GM08714 (cell line): ENCODE measurements at regions not wholly inside any gene's neighbourhood (a gene's known extent, or its start where the extent isn't known, plus 50 kb on each side); places are given as distances from the start of the nearest gene placed in this dataset.

Experiments
- H3K4me3 ChIP-seq: fragments of 200-500 bp; sonication (Bioruptor generic); 2 replicates; pipeline ENCODE4 v1.5.1; 2014; ENCODE audit warnings: mild to moderate bottlenecking, low read length, inconsistent platforms
- ZNF274 ChIP-seq: IDR thresholded peaks from 2 replicates; pipeline ENCODE4 v1.6.1; 2012; ENCODE audit warnings: mild to moderate bottlenecking, low read depth, low read length

DNA sequence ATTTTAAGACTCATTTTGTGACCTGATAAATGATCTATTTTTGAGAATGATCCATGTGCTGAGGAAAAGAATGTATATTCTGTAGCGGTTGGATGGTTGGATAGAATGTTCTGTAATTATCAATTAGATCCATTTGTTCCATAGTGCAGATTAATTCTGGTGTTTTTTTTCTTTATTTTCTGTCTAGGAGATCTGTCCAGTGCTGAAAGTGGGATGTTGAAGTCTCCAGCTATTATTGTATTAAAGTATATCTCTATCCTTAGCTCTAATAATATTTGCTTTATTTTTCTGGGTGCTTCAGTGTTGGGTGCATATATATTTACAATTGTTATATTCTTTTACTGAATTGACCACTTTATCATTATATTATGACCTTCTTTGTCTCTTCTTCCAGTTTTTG is 1344.9 kb upstream of the TENM3 start:
- no peak overlapping the region for H3K4me3 ChIP-seq
- TF ChIP-seq ZNF274 = no peak

DNA sequence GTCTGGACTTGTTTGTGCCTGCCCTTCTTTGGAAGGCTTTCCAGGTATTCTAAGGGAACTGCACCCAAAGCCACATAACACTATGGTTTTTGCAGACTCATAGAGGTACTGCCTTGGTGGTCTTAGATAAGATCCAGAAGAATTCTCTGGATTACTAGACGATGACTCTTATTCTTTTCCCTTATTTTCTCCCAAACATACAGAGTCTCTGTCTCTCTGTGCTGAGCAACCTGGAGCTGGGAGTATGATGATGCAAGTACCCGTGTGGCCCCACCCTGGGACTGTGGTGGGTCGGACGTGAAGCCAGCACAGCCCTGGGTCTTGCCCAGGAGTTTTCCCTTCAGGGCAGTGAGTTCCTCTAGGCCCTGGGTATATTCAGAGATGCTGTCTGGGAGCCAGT is 1342.4 kb upstream of the TENM3 start:
- H3K4me3 ChIP-seq = no peak overlapping the region
- no peak for TF ChIP-seq ZNF274

DNA sequence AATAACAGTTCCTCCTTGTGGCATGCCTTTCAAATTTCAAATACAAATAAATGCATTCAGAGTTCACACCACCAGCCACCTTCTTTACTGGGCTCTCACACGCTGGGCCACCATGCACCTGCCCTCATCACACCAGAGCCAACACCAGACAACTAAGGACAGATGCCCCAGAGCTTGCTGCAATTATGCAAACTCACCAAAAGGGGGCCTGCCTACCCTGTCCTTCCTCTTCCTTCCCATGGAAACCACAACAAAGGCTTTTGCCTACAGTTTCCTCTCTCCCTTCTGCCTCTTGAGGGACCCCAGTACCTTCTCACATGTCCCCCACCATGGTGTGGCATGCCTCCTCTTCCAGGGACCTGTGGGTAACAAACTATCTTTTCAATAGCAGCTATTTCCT is 1333.9 kb upstream of the TENM3 start:
- no peak for TF ChIP-seq ZNF274
- H3K4me3 ChIP-seq = no peak overlapping the region

DNA sequence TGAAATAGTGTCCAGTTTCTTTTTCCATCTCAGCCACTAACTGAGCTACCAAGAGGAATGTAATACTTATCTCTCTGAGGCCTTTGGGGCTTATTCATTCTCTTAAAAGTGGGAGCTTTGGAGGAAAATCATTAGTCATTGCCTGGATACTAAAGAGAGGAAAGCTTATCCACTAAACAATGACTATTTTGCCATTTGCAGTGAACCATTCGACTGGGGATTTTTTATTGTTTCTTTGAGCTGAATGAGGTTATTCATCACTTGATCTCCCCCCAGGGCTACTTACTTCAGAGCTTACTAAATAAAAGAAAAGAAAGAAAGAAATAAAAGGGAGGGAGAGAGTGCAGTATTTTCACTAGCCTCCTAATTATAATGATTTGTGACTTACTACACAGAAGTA is 1329.5 kb upstream of the TENM3 start:
- no peak overlapping the region for H3K4me3 ChIP-seq

GRCh38 chr4:180923486-180923885 is 1319.7 kb upstream of the TENM3 start:
- TF ChIP-seq ZNF274 = no peak

More for the DNA sequence above, 1329.5 kb upstream of the TENM3 start:
- no peak for TF ChIP-seq ZNF274

DNA sequence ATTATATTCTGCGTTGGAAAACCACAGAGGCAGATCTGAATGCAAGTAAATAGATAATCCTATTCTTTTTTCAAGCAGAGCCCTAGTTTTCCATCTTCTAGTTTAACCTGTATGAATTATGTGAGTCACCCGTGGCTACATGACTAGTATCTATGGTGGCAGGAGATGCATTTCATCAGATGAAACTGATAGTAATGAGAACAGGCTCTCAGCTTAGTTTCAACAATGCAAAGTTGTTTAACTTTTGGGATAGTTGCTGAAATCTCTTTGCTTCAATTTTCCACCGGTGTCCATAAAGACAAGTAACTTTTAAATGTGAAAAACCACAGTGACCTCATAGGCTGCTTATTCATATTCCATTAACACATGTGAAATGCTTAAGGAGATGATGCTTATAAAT is 1317.4 kb upstream of the TENM3 start:
- no peak for TF ChIP-seq ZNF274
- no peak overlapping the region for H3K4me3 ChIP-seq

More at GRCh38 chr4:180923486-180923885, 1319.7 kb upstream of the TENM3 start:
- no peak overlapping the region for H3K4me3 ChIP-seq

DNA sequence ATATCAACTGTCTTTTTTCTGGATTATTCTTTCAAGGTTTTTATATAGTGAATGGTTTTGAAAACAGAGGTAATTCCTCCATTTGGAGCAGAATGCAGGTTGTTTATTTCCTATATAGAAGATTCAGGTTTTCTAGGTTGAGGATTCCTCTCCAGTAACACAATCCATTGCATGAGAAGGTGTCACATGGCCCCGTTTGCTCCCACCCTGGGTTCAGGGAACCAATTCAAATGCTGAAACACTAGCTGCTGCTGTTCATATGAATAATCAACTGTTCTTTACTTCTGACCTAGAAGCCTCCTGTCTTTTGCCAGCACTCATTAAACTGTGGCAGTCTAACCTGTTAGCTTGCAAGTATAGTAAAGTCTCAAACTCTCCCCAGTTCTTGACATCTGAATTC is 1316.9 kb upstream of the TENM3 start:
- no peak for TF ChIP-seq ZNF274
- H3K4me3 ChIP-seq = no peak overlapping the region

- H3K4me3 ChIP-seq = no peak overlapping the region
- TF ChIP-seq ZNF274 = no peak
Measured at GRCh38 chr4:180932370-180933001, 1310.7 kb upstream of the TENM3 start.

DNA sequence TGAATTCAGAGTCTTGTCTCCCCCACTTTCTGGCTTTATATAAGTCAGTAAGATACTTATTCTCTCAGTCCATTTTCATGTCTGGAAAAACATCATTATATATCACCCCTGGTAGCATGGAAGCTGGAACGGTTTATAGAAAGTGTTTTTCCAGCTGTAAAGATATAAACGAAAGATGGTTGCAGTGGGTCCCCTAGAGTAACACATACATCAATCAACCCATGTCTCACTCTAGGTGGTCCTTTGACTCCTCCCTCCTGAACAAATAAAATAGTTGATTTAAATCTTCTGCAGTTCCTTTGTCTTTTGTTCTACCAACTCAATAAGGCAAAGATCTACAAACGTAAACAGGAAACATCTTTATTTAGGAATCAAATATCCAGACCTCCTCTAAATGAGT is 1306.1 kb upstream of the TENM3 start:
- no peak for TF ChIP-seq ZNF274
- no peak overlapping the region for H3K4me3 ChIP-seq

- H3K4me3 ChIP-seq = no peak overlapping the region
- TF ChIP-seq ZNF274 = no peak
Measured at GRCh38 chr4:180940680-180941079, 1302.5 kb upstream of the TENM3 start.

DNA sequence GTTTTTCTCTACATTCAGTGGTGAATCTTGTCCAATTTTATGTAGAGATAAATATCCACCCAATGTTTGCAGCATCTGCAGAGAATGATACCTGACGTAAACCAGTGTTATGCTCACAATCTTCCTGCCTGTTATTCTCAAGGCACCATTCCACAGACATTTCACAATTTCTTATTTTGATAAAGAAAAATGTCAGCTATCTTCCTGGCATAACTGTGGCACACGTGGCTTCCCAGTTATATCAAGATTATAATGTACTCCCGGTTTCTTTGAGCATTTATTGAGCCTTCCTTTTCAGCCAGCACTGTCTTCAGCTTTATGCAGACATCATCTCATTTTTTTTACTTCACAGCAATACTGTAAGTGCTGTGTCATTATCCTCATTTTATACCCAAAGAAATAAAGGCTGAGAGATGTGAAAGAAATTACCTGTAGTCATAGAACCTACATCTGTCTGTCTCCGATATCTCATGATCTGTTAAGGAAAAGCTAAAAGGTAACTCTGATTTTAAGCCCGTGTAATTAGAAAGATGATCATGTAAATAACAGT is 1300.8 kb upstream of the TENM3 start:
- no peak for TF ChIP-seq ZNF274
- no peak overlapping the region for H3K4me3 ChIP-seq

DNA sequence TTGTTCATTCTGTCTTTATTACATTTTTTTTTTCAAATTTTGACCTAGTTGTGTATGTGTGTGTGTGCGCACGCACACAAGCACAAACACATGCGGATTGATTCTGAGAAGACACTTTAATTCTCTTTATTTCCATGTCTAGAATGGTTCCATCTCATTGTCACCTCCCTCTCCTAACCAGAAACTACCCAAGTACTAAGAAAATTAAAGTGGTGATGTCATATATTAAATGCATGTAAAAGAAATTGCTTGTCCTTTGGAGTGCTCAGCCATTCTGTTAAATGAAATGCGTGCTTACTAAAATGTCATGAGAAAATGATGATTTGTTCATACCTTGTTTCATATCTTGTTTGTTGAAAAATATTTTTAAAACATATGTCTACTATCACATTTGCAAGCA is 1297.0 kb upstream of the TENM3 start:
- no peak for TF ChIP-seq ZNF274
- H3K4me3 ChIP-seq = no peak overlapping the region

- H3K4me3 ChIP-seq = no peak overlapping the region
- TF ChIP-seq ZNF274 = no peak
Measured at GRCh38 chr4:180947425-180947824, 1295.8 kb upstream of the TENM3 start.

GRCh38 chr4:180949424-180950213 is 1293.6 kb upstream of the TENM3 start:
- no peak overlapping the region for H3K4me3 ChIP-seq
- TF ChIP-seq ZNF274 = no peak

GRCh38 chr4:180950377-180950776 is 1292.8 kb upstream of the TENM3 start:
- TF ChIP-seq ZNF274 = no peak
- H3K4me3 ChIP-seq = no peak overlapping the region

DNA sequence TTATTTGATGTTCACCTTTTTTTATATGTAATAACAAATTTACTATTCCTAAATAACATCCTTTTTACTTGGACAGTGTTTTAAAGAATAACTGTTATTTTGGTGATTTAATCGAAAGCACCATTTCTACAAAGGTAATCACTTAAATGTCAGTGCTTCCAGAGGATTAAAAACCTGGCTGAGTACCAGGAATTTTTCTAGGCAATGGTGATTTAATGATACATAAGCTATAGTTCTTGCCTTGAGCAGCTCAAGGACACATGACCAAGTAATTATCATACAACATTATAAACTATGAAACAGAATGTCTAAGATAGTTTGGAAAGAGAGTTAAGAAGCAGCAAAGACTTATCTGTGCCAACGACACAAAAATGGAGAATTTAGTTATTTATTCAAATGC is 1291.9 kb upstream of the TENM3 start:
- TF ChIP-seq ZNF274 = no peak
- no peak overlapping the region for H3K4me3 ChIP-seq
